SK-N-SH (cell line): ENCODE measurements at regions not wholly inside any gene's neighbourhood (a gene's known extent, or its start where the extent isn't known, plus 50 kb on each side); places are given as distances from the start of the nearest gene placed in this dataset.

Source experiments
- CTCF ChIA-PET: fragments of 300-600, 350-600 bp; formaldehyde crosslinking; extraction: SDS; loops from one replicate; lab custom pipeline; 2021; lab: Yijun Ruan, JAX
- POLR2A ChIA-PET: fragments of 350-600 bp; sonication (Branson Sonifier 250); formaldehyde crosslinking; extraction: SDS; loops from one replicate; lab custom pipeline; 2020; ENCODE audit warnings: antibody characterized with exemption, inconsistent platforms; lab: Yijun Ruan, JAX
- DNase-seq: peaks from one replicate; pipeline ENCODE4 v3.0.0; 2012
- H2AFZ ChIP-seq: fragments of 200-600 bp; sonication (generic); 2 replicates; pipeline ENCODE4 v1.8.1; 2016; ENCODE audit warnings: antibody characterized with exemption, mild to moderate bottlenecking, low read depth
- H3F3A ChIP-seq: fragments of 200-600 bp; sonication (generic); replicated peaks from 2 replicates; pipeline ENCODE3; 2016; ENCODE audit warnings: antibody characterized with exemption, mild to moderate bottlenecking; ENCODE audit not compliant: insufficient read depth
- H3K27ac ChIP-seq, 2 experiments: fragments of 200-500 bp in 1 of 2; fragments of 200-600 bp in 1 of 2; sonication (Bioruptor generic) in 1 of 2; sonication (generic), shearing (Covaris generic) in 1 of 2; 2 replicates each; pipeline versions ENCODE4 v1.5.1 to v1.6.1; 2014 to 2016; ENCODE audit warnings: low read depth in 2 of 2, inconsistent platforms in 1 of 2, low read length in 1 of 2, mild to moderate bottlenecking in 1 of 2, mixed read lengths in 1 of 2
- H3K27me3 ChIP-seq: fragments of 200-600 bp; sonication (generic), shearing (Covaris generic); 2 replicates; pipeline ENCODE4 v1.6.1; 2016; ENCODE audit warnings: mixed run types; ENCODE audit not compliant: insufficient read depth
- H3K36me3 ChIP-seq, 2 experiments: fragments of 200-500 bp in 1 of 2; fragments of 200-600 bp in 1 of 2; sonication (Bioruptor generic) in 1 of 2; sonication (generic) in 1 of 2; replicated peaks in 1 of 2; 2 replicates each; pipeline versions ENCODE3 to v1.5.1; 2014 to 2016; ENCODE audit warnings: low read length in 1 of 2, mild to moderate bottlenecking in 1 of 2; ENCODE audit not compliant: insufficient read depth in 2 of 2, control insufficient read depth in 1 of 2
- H3K4me1 ChIP-seq, 2 experiments: fragments of 200-500 bp in 1 of 2; fragments of 200-600 bp in 1 of 2; sonication (Bioruptor generic) in 1 of 2; sonication (generic), shearing (Covaris generic) in 1 of 2; 2 replicates each; pipeline versions ENCODE4 v1.5.1 to v1.6.1; 2014 to 2016; ENCODE audit warnings: low read depth in 1 of 2, low read length in 1 of 2, mixed run types in 1 of 2; ENCODE audit not compliant: insufficient read depth in 2 of 2, control insufficient read depth in 1 of 2
- H3K4me2 ChIP-seq: fragments of 200-600 bp; sonication (generic), shearing (Covaris generic); 2 replicates; pipeline ENCODE4 v1.6.1; 2017; ENCODE audit warnings: mixed run types
- H3K4me3 ChIP-seq, 2 experiments: fragments of 200-500 bp in 1 of 2; fragments of 200-600 bp in 1 of 2; sonication (Bioruptor generic) in 1 of 2; sonication (generic), shearing (Covaris generic) in 1 of 2; 2 replicates each; pipeline versions ENCODE4 v1.5.1 to v1.8.1; 2014 to 2016; ENCODE audit warnings: low read depth in 2 of 2, inconsistent platforms in 1 of 2, low read length in 1 of 2, mild to moderate bottlenecking in 1 of 2, mixed read lengths in 1 of 2, moderate library complexity in 1 of 2
- H3K79me2 ChIP-seq: fragments of 200-600 bp; sonication (generic); 2 replicates; pipeline ENCODE4 v1.8.1; 2017; ENCODE audit warnings: mild to moderate bottlenecking; ENCODE audit not compliant: insufficient read depth
- H3K9ac ChIP-seq: fragments of 200-600 bp; sonication (generic); 2 replicates; pipeline ENCODE4 v1.6.1; 2017; ENCODE audit warnings: mixed run types
- H3K9me2 ChIP-seq: fragments of 200-600 bp; sonication (generic); 2 replicates; pipeline ENCODE4 v1.6.1; 2017; ENCODE audit warnings: mixed run types
- H3K9me3 ChIP-seq: fragments of 200-600 bp; sonication (generic); 2 replicates; pipeline ENCODE4 v1.6.1; 2017; ENCODE audit warnings: mixed run types, mild to moderate bottlenecking, moderate library complexity
- H4K20me1 ChIP-seq: fragments of 200-600 bp; sonication (generic); 2 replicates; pipeline ENCODE4 v1.6.1; 2017; ENCODE audit warnings: mild to moderate bottlenecking, mixed run types; ENCODE audit not compliant: insufficient read depth
- CHD2 ChIP-seq: fragments of 150-350 bp; IDR thresholded peaks from 2 replicates; pipeline ENCODE4 v1.6.1; 2018; ENCODE audit warnings: low read length; ENCODE audit not compliant: partially characterized antibody
- EP300 ChIP-seq, 2 experiments: IDR thresholded peaks; 2 replicates each; pipeline versions ENCODE4 v1.4.0 to v1.6.1; 2012; ENCODE audit warnings: borderline replicate concordance in 1 of 2, low read depth in 1 of 2, low read length in 1 of 2
- MEF2A ChIP-seq: IDR thresholded peaks from 2 replicates; pipeline ENCODE4 v1.4.0; 2012; ENCODE audit warnings: low read depth, borderline replicate concordance
- MXI1 ChIP-seq: IDR thresholded peaks from 2 replicates; pipeline ENCODE4 v1.6.1; 2012; ENCODE audit warnings: mild to moderate bottlenecking, low read depth, low read length, improper control_type of control experiment
- NFIC ChIP-seq: IDR thresholded peaks from 2 replicates; pipeline ENCODE4 v1.4.0; 2012; ENCODE audit warnings: borderline replicate concordance
- NRF1 ChIP-seq: IDR thresholded peaks from 2 replicates; pipeline ENCODE4 v1.6.1; 2012; ENCODE audit warnings: low read depth, mild to moderate bottlenecking, low read length
- POLR2AphosphoS5 ChIP-seq: IDR thresholded peaks from 2 replicates; pipeline ENCODE4 v1.6.1; 2012; ENCODE audit warnings: low read depth, low read length
- RFX5 ChIP-seq: IDR thresholded peaks from 2 replicates; pipeline ENCODE4 v1.6.1; 2012; ENCODE audit warnings: mild to moderate bottlenecking, improper control_type of control experiment, low read length
- RXRA ChIP-seq: IDR thresholded peaks from 2 replicates; pipeline ENCODE4 v1.4.0; 2012; ENCODE audit warnings: low read depth, mild to moderate bottlenecking, borderline replicate concordance
- SIN3A ChIP-seq: IDR thresholded peaks from 2 replicates; pipeline ENCODE4 v1.6.1; 2012; ENCODE audit warnings: low read depth, mild to moderate bottlenecking, low read length, moderate library complexity, borderline replicate concordance
- SMC3 ChIP-seq: IDR thresholded peaks from 2 replicates; pipeline ENCODE4 v1.6.1; 2012; ENCODE audit warnings: low read depth, low read length, improper control_type of control experiment
- TEAD4 ChIP-seq: IDR thresholded peaks from 2 replicates; pipeline ENCODE4 v1.4.0; 2012; ENCODE audit warnings: mild to moderate bottlenecking, borderline replicate concordance; ENCODE audit not compliant: insufficient read depth
- YY1 ChIP-seq: IDR thresholded peaks from 2 replicates; pipeline ENCODE4 v1.4.0; 2012; ENCODE audit warnings: low read depth, mild to moderate bottlenecking
- WGBS: methylation state at CpG from one replicate; pipeline ENCODE4 v1.1.6; 2017; ENCODE audit warnings: low lambda C conversion rate; 5-methylcytosine and 5-hydroxymethylcytosine counted together
- TF ChIP-seq, protein P1 (sequence below): fragments of 200-600 bp; sonication (generic); IDR thresholded peaks from 2 replicates; pipeline ENCODE4 v1.6.1; 2017; ENCODE audit warnings: antibody characterized with exemption, mild to moderate bottlenecking, moderate library complexity

DNA sequence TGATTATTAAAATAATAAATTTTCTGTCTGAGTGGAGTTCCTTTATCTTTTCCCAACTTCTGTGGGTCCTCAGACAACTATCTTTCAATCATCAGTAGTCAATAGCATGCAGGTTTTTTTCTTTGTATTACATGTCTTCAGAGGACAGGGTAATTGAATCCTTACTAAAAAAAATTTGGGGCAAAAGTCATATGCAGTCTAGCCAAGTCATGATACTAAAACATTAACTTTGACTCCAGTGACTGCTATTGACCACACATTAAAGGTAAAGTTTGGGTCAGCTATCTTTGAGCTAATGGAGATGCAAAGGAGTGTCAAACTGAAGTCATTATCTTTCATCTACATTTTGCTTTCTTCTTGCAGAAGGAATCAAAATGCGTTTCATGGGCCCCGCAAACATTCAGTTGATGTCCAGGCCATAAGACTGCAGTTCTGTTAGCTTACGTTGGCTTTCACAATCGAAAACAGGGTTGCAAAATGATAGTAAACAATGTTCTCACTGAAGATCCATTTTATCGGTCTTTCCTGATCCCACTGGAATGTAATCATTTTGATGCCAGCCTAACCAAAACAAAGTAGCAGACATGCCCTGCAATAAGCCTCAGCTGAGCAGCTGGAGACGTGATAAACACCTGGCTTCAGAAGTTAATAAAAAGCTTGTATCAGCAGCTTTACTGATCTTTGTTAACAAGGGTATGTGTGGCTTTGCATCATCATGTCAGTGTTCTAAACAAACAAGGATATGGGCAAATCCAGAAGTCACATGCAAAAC, 186.1 kb upstream of the PRLR start:
- H3K36me3 ChIP-seq: no peaks in the 10 kb centered on the region
- CTCF ChIA-PET: interaction anchor here (1.1 to 3.1 kb wide), 2 partner anchors 10 to 20 kb away, joined by 3 to 11 read pairs; no protein-coding TSS in a partner anchor
- no peak overlapping the region for H3K4me3 ChIP-seq
- no peak for DNase-seq
- no peaks in the 10 kb centered on the region for H3K27me3 ChIP-seq
- no peaks in the 10 kb centered on the region for H3K9me2 ChIP-seq
- H3K4me2 ChIP-seq: no peak overlapping the region
- 32% methylated on average over 6 of the region's 6 CpGs for WGBS
- no peak overlapping the region for H2AFZ ChIP-seq
- POLR2A ChIA-PET: no interaction called here
- TF ChIP-seq NRF1 (no peak), MXI1 (no peak), NFIC (no peak), SMC3 (no peak), YY1 (no peak), TEAD4 (no peak), EP300 (IDR thresholded peaks at IDR 0.05; ENCODE audit: borderline replicate concordance in 1 of 2, low read depth in 1 of 2, low read length in 1 of 2) (no peak), RFX5 (no peak), MEF2A (no peak), POLR2AphosphoS5 (no peak)
- TF ChIP-seq, protein P1, sequence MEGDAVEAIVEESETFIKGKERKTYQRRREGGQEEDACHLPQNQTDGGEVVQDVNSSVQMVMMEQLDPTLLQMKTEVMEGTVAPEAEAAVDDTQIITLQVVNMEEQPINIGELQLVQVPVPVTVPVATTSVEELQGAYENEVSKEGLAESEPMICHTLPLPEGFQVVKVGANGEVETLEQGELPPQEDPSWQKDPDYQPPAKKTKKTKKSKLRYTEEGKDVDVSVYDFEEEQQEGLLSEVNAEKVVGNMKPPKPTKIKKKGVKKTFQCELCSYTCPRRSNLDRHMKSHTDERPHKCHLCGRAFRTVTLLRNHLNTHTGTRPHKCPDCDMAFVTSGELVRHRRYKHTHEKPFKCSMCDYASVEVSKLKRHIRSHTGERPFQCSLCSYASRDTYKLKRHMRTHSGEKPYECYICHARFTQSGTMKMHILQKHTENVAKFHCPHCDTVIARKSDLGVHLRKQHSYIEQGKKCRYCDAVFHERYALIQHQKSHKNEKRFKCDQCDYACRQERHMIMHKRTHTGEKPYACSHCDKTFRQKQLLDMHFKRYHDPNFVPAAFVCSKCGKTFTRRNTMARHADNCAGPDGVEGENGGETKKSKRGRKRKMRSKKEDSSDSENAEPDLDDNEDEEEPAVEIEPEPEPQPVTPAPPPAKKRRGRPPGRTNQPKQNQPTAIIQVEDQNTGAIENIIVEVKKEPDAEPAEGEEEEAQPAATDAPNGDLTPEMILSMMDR: no peak
- no peaks in the 10 kb centered on the region for H3K79me2 ChIP-seq
- H3K9me3 ChIP-seq: no peaks in the 10 kb centered on the region
- no peaks in the 10 kb centered on the region for H3K4me1 ChIP-seq
- no peaks in the 10 kb centered on the region for H3F3A ChIP-seq
- no peaks in the 10 kb centered on the region for H4K20me1 ChIP-seq
- no peak overlapping the region for H3K9ac ChIP-seq
- H3K27ac ChIP-seq: no peak overlapping the region

DNA sequence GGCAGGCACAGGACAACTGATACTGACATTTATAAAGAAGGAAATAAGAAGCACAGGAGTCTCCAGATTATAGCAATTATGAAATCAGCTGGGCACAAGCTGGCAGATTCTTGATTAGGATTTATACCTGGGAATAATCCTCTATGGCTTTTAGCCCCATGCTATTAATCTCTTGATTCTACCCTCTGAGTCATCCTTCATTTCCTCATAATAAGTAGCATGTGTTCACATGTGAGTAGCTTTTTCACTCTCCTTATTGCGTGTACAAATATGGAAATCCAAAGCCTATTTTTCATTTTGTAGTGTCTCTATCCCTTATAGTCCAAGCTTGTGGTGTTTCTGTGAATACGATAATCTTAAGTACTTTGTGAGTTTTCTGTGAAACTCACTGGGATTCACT, 185.0 kb upstream of the PRLR start:
- no peaks in the 10 kb centered on the region for H3K9me2 ChIP-seq
- no peak overlapping the region for H3K9ac ChIP-seq
- H3K27me3 ChIP-seq: no peaks in the 10 kb centered on the region
- no peaks in the 10 kb centered on the region for H4K20me1 ChIP-seq
- DNase-seq: no peak
- ChIA-PET POLR2A (no interaction called here), CTCF (interaction anchor here (3.1 kb wide), 1 partner anchor 21 kb away, joined by 11 read pairs; no protein-coding TSS in a partner anchor)
- H3K4me1 ChIP-seq: no peaks in the 10 kb centered on the region
- H3K36me3 ChIP-seq: no peaks in the 10 kb centered on the region
- no peak overlapping the region for H2AFZ ChIP-seq
- H3K79me2 ChIP-seq: no peaks in the 10 kb centered on the region
- WGBS: 30% methylated on average over 2 of the region's 2 CpGs
- H3K4me2 ChIP-seq: no peak overlapping the region
- TF ChIP-seq SIN3A: no peak
- TF ChIP-seq POLR2AphosphoS5: no peak
- TF ChIP-seq MXI1: no peak
- TF ChIP-seq TEAD4: no peak
- no peak for TF ChIP-seq YY1
- TF ChIP-seq RXRA: no peak
- no peak for TF ChIP-seq EP300 (IDR thresholded peaks at IDR 0.05; ENCODE audit: borderline replicate concordance in 1 of 2, low read depth in 1 of 2, low read length in 1 of 2)
- TF ChIP-seq CHD2: no peak
- TF ChIP-seq, protein P1: no peak
- no peaks in the 10 kb centered on the region for H3K9me3 ChIP-seq
- H3K4me3 ChIP-seq: no peak overlapping the region
- H3K27ac ChIP-seq: no peak overlapping the region
- H3F3A ChIP-seq: no peaks in the 10 kb centered on the region
